ENCODE measurements at regions not wholly inside any gene's neighbourhood (a gene's known extent, or its start where the extent isn't known, plus 50 kb on each side); places are given as distances from the start of the nearest gene placed in this dataset.

- TF ChIP-seq CTCF (IDR thresholded peaks at IDR 0.05; ENCODE audit: insufficient read depth, low read length, poor library complexity, severe bottlenecking) (no peak), EZH2phosphoT487 (conservative IDR thresholded peaks at IDR 0.05; ENCODE audit: low read length) (no peak)
Measured at GRCh38 chr10:9545073-9545472, 1472.6 kb upstream of the CELF2 start.
